Left ventricle myocardium inferior (tissue), 1 donor: ENCODE measurements at regions not wholly inside any gene's neighbourhood (a gene's known extent, or its start where the extent isn't known, plus 50 kb on each side); places are given as distances from the start of the nearest gene placed in this dataset.

Experiments
- DNase-seq: peaks from one replicate; pipeline ENCODE4 v3.0.0-alpha.2; 2020
- H3K27ac ChIP-seq: fragments of 200-600 bp; replicated peaks from 2 replicates; pipeline ENCODE4 v1.8.0; 2021
- H3K27me3 ChIP-seq: fragments of 200-600 bp; 2 replicates; pipeline ENCODE4 v1.8.0; 2021; ENCODE audit warnings: low read depth
- H3K36me3 ChIP-seq: fragments of 200-600 bp; 2 replicates; pipeline ENCODE4 v1.8.0; 2021
- H3K4me1 ChIP-seq: fragments of 200-600 bp; 2 replicates; pipeline ENCODE4 v1.8.0; 2021
- H3K4me3 ChIP-seq: fragments of 200-600 bp; 2 replicates; pipeline ENCODE4 v1.8.0; 2021; ENCODE audit warnings: mild to moderate bottlenecking, moderate library complexity
- H3K9me3 ChIP-seq: fragments of 200-600 bp; replicated peaks from 2 replicates; pipeline ENCODE4 v1.8.0; 2021
- intact Hi-C: fragments of 100-400 bp; cut with micrococcal nuclease; formaldehyde crosslinking; loops from one replicate; pipeline ENCODE4 v1.11.0; 2022
- TF ChIP-seq, protein P1 (sequence below): fragments of 200-600 bp; IDR thresholded peaks from 2 replicates; pipeline ENCODE4 v1.8.0; 2021; ENCODE audit warnings: antibody characterized with exemption, mild to moderate bottlenecking, borderline replicate concordance
- donor health status: DM: no; HTN: yes; CAD: no; lungs with severe emphysema.

DNA sequence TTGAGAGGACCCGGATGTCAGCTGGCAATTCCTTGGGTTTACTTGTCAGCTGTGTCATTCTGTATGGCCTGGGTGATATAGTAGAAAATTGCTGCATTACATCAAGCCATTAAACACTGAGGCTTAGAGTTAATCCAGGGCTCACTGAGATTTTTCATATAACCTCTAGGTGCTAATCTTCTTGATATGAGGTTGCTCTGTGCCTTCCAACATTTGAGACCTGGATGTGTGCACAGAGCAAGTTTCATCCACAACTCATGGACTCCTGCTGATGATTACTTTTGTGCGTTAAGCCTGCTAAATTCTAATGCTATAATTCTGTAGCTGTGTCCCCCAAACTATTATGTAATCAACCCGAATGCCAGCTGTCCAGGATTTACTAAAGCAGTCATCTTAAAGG is 178.4 kb upstream of the CDH20 start:
- no peaks in the 10 kb centered on the region for H3K4me1 ChIP-seq
- TF ChIP-seq, protein P1, sequence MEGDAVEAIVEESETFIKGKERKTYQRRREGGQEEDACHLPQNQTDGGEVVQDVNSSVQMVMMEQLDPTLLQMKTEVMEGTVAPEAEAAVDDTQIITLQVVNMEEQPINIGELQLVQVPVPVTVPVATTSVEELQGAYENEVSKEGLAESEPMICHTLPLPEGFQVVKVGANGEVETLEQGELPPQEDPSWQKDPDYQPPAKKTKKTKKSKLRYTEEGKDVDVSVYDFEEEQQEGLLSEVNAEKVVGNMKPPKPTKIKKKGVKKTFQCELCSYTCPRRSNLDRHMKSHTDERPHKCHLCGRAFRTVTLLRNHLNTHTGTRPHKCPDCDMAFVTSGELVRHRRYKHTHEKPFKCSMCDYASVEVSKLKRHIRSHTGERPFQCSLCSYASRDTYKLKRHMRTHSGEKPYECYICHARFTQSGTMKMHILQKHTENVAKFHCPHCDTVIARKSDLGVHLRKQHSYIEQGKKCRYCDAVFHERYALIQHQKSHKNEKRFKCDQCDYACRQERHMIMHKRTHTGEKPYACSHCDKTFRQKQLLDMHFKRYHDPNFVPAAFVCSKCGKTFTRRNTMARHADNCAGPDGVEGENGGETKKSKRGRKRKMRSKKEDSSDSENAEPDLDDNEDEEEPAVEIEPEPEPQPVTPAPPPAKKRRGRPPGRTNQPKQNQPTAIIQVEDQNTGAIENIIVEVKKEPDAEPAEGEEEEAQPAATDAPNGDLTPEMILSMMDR, result no peak
- H3K27ac ChIP-seq, result no peak overlapping the region
- no peak for DNase-seq
- H3K9me3 ChIP-seq, result peaks cover 5% of the 10 kb centered on the region
- no peaks in the 10 kb centered on the region for H3K36me3 ChIP-seq
- no peak overlapping the region for H3K4me3 ChIP-seq
- H3K27me3 ChIP-seq, result no peaks in the 10 kb centered on the region
- intact Hi-C loops, result no loop called here

DNA sequence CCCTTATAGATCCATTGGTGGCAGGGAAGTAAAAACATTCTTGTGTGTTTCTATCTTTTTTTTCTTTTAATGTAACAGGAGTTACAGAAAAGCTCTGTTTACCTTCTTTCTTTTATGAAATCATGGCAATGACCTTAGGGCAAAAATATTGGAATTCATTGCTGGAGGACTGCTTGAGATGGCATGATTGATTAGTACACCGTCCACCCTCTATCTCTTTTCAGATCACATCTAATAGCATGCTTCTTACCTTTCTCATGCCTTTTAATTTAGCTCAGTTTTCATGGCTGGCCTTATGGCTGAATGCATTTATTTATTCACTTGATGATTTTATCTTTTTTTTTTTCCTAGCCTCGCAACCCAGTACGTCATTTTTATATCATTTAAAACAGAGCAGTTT is 177.6 kb upstream of the CDH20 start:
- H3K36me3 ChIP-seq, result no peaks in the 10 kb centered on the region
- H3K4me1 ChIP-seq, result no peaks in the 10 kb centered on the region
- H3K27me3 ChIP-seq, result no peaks in the 10 kb centered on the region
- H3K4me3 ChIP-seq, result no peak overlapping the region
- TF ChIP-seq, protein P1, result no peak
- H3K27ac ChIP-seq, result no peak overlapping the region
- intact Hi-C loops, result no loop called here
- H3K9me3 ChIP-seq, result no peaks in the 10 kb centered on the region
- no peak for DNase-seq

DNA sequence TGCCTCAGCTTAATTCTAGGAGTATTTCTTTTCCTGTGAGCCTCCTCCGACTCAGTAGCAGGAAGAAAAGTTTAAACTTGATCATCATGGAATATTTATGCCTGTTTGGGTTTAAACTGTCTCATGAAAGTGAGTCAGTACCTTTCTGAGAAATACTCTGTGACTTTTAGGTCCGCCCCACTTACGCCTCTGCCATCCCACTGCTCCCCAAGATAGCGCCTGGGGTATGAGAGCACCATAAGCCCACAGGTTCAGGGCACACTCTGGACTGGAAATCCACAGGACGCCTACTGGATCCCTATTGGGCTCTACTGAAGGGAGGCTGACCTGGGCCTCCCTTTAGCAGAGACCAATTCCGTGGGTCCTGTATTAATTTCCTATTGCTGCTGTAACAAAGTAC is 175.8 kb upstream of the CDH20 start:
- no peak for DNase-seq
- Histone ChIP-seq H3K27ac (no peak overlapping the region), H3K4me3 (no peak overlapping the region), H3K27me3 (no peaks in the 10 kb centered on the region), H3K4me1 (no peaks in the 10 kb centered on the region), H3K36me3 (no peaks in the 10 kb centered on the region), H3K9me3 (no peaks in the 10 kb centered on the region)
- intact Hi-C loops, result no loop called here
- TF ChIP-seq, protein P1, result no peak

DNA sequence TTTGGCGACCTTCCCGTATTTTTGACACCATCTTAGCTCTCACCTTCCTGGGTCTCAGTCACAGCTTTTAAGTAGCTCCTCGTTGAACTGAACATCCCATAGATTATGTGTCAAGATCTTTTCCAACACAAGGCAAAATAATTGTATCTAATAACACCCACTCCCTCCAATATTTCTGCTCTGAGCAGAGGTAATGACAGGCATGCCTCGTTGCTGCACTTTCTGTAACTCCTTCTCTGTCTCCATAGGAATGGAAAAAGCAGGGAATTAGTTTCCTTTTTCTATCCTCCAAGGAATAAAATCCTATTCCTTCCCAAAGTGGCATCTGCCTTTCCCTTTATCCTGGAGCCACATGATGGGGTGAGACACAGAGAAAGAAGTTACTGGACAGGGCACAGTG is 174.0 kb upstream of the CDH20 start:
- Histone ChIP-seq H3K36me3 (no peaks in the 10 kb centered on the region), H3K27me3 (no peaks in the 10 kb centered on the region), H3K27ac (no peak overlapping the region), H3K4me1 (no peaks in the 10 kb centered on the region), H3K9me3 (no peaks in the 10 kb centered on the region), H3K4me3 (no peak overlapping the region)
- no peak for DNase-seq
- TF ChIP-seq, protein P1, result no peak
- intact Hi-C loops, result no loop called here

DNA sequence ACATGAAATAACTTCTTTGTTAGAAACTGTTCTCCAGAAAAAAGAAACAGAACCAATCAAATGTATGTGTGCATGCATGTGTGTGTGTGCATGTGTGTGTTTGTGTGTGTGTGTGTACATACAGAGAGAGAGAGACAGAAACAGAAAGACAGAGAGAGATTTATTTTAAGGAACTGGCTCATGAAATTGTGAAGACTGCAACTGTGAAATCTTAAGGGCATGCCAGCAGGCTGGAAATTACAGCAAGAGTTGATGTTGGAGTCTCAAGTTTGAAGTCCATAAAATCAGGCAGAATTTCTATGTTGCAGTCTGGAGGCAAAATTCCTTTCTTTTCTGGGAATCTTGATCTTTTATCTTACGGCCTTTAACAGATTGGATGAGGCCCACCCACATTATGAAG is 168.9 kb upstream of the CDH20 start:
- DNase-seq, result no peak
- Histone ChIP-seq H3K27ac (no peak overlapping the region), H3K36me3 (no peaks in the 10 kb centered on the region), H3K9me3 (no peaks in the 10 kb centered on the region), H3K4me3 (no peak overlapping the region), H3K4me1 (no peaks in the 10 kb centered on the region), H3K27me3 (no peaks in the 10 kb centered on the region)
- intact Hi-C loops, result no loop called here
- TF ChIP-seq, protein P1, result no peak

DNA sequence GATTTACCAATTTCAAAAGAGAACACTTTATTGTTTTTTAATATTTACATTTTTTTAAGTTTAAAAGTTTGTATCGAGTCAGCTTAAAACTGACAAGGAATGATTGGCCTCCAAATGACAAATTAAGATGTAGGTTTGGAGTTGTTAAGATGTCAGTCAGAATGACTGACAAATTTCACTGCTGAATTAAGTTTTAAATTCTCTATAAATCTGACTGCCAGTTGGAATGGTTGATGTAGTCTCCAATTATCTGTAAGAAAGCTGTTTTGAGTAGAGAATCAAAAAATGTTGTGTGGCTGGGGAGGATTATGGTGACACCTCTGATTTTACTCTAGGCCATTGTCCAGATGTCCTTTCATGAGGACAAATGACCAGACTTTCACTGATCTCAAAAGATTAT is 165.3 kb upstream of the CDH20 start:
- TF ChIP-seq, protein P1, result no peak
- Histone ChIP-seq H3K27ac (no peak overlapping the region), H3K36me3 (no peaks in the 10 kb centered on the region), H3K27me3 (no peaks in the 10 kb centered on the region), H3K4me3 (no peak overlapping the region), H3K4me1 (no peaks in the 10 kb centered on the region), H3K9me3 (no peaks in the 10 kb centered on the region)
- intact Hi-C loops, result no loop called here
- DNase-seq, result no peak
